ENCODE measurements at regions not wholly inside any gene's neighbourhood (a gene's known extent, or its start where the extent isn't known, plus 50 kb on each side); places are given as distances from the start of the nearest gene placed in this dataset.
"Not testable (repeated sequence)": the region's sequence is repeated elsewhere in the genome, so short reads cannot be mapped to it uniquely, and the experiment has no call there.

DNA sequence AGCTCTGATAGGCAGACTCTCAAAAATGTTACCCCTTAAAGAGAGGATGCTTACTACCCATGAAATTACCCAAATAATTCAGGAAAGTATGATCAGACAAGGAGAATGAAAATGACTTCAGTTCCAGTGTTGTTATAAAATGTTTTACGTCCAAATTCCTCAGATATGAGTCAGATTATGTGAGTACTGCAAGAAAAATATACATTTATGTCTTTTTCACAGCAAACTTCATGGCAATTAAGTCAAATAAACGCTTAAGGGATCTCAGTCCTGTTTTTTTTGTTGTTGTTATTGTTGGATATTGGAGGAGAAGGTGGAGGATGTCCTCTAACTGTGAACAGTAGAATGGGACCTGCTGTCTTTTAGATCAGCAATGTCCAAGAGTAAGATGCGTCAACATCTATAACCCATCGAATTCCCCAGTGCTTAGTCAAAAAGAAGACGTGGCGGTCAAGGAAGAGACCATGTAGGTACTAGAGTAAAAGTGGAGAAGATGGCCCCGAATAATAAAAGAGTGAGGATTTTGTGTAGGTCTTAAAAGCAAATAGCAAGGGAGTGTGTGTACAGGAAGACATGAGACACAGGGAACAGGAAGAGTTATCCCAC, 215.4 kb upstream of the IRS2 start:
- DNase-seq (ENCODE audit: extremely low read depth, low read depth) = no peak

DNA sequence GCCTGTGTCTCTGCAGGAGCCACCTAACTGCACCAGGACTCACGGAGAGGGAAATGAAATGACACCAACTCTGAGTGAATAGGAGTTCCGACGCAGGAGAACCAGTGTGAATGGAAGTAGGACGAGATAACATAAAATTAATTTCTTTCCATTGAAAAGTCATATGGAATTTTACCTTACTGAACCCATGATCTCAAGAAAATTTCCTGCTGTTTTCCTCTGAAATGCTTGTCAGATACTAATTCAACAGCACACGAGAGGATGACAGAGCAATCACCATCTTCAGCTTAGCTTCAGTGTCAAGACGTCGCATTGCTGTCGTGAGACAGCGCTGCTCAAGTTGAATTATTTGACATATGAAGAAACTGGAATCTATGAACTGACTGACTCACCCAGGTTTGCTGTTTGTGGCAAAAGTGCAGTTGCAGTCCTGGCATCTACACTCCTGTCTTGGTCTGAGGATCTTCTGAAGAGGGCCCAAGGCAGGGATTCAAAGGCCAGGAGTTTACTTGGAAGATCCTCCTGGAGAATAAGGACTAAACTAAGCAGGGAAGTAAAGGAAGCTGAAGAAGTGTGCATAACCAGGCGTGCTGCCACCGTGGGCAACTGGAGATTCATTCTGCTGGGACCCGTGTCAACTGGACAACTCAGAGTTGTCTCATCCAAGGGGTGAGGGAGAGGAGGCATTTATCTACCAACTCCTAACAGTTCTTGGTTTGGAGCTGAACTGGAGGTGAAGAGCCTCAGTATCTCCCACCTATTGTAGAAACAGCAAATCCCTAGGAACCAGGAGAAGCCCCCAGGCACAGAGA, 214.4 kb upstream of the IRS2 start:
- DNase-seq (ENCODE audit: extremely low read depth, low read depth) = no peak
- TF ChIP-seq, protein P1, sequence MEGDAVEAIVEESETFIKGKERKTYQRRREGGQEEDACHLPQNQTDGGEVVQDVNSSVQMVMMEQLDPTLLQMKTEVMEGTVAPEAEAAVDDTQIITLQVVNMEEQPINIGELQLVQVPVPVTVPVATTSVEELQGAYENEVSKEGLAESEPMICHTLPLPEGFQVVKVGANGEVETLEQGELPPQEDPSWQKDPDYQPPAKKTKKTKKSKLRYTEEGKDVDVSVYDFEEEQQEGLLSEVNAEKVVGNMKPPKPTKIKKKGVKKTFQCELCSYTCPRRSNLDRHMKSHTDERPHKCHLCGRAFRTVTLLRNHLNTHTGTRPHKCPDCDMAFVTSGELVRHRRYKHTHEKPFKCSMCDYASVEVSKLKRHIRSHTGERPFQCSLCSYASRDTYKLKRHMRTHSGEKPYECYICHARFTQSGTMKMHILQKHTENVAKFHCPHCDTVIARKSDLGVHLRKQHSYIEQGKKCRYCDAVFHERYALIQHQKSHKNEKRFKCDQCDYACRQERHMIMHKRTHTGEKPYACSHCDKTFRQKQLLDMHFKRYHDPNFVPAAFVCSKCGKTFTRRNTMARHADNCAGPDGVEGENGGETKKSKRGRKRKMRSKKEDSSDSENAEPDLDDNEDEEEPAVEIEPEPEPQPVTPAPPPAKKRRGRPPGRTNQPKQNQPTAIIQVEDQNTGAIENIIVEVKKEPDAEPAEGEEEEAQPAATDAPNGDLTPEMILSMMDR (IDR thresholded peaks at IDR 0.05; ENCODE audit: low read depth, low read length, missing control alignments) = no peak
- no peak overlapping the region for H3K4me3 ChIP-seq (replicated peaks; ENCODE audit: low read depth, low read length)

More for the DNA sequence above, 215.4 kb upstream of the IRS2 start:
- TF ChIP-seq, protein P1 (IDR thresholded peaks at IDR 0.05; ENCODE audit: low read depth, low read length, missing control alignments) = no peak
- H3K4me3 ChIP-seq (replicated peaks; ENCODE audit: low read depth, low read length) = no peak overlapping the region

DNA sequence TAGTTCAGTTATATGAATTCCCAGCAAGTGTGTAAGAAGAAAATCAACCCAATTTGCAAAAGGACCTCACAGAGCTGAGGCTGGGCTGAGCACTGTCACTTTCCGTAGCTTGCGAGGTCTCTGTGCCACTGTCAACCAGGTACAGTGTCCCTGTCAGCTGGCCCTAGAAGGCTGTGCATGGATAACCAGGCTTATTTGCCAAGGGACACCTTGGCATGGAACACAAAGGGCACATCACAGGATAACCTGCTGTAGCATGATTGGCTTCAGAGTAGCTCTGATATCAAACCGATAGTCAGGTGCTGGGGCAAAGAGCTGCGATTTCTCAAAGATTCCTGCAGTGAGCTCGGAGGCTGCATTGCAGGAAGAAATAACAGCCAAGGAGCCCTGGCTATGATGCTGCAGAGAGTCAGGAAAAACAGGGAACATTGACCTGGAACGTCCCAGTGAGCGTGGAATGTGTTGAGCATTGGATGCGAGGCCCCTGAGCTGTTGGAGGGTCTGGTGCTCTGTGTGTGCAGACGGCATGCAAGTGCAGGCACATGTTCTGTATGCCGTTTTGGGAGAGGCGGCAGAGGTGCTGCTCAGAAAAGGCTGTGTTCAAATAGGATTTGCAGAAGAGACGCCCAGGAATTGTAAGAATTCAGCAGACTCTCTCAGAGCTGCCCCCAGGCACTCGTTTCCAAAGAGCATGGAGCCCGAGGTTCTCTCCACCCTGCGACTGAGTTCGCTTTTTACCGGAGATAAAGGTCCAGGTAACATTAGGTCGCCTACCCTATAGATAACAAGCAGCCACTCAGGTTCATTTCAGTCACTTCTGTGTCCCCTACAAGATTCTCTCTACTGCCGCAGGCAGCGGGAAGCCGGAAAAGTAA, 213.5 kb upstream of the IRS2 start:
- TF ChIP-seq, protein P1 (IDR thresholded peaks at IDR 0.05; ENCODE audit: low read depth, low read length, missing control alignments) = no peak
- DNase-seq (ENCODE audit: extremely low read depth, low read depth) = no peak
- no peak overlapping the region for H3K4me3 ChIP-seq (replicated peaks; ENCODE audit: low read depth, low read length)

DNA sequence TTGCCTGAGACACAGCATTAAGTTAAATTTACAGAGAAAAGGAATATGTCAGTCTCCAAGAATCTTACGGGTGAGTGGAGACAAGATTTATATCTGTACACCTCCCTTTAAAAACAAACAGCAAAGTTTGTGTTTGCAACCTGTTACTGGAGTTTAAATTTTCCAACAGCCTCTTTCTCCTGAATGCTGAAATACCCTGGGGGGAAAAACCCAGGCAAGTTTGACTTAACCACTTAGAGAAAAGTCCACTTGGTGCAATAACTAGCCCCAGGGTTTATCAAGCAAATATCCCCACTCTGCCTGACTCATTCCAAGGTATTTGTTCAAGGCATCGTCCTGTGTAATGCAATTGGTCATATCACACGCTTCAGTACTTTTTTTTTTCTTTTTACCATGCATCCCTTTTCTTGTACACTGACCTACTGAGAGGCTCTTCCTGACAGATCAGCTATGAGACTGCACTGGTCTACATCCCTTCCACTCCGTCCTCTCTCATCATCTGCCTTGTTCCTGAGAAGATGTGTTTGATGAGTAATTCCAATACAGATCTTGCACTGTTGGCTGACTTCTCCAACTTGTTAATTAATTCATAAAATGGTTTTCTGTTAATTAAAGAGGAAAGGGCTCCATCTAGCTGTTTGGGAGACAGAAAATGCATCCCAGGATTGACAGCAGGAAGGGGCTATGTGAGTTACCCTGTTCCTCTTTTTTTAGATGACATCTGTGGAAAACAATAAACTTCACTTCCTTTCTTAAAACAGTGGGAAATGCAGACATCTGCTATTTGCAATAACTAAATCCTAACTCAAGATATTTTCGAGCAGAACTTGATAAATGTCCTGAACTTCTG, 212.5 kb upstream of the IRS2 start:
- DNase-seq (ENCODE audit: extremely low read depth, low read depth) = no peak
- TF ChIP-seq, protein P1 (IDR thresholded peaks at IDR 0.05; ENCODE audit: low read depth, low read length, missing control alignments) = no peak
- H3K4me3 ChIP-seq (replicated peaks; ENCODE audit: low read depth, low read length) = no peak overlapping the region

DNA sequence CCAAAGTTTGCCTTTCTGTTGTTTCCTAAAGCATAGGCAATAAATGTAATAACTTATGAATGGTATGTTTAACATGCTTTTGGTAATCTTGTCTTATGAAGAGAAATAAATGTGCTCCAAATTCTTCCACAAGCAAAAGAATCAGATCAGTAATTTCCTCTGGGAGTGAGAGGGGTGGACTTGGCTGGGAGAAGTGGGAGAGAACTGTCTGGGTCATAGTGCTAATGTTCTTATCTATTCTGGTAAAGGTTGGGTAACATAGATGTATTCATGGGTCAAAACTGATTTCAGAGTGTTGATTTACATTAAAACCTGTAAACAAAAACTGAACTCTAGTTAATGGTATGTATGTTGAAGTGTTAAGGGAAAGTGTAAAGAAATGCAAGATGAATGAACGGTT, 211.7 kb upstream of the IRS2 start:
- TF ChIP-seq, protein P1 (IDR thresholded peaks at IDR 0.05; ENCODE audit: low read depth, low read length, missing control alignments) = no peak
- no peak overlapping the region for H3K4me3 ChIP-seq (replicated peaks; ENCODE audit: low read depth, low read length)

DNA sequence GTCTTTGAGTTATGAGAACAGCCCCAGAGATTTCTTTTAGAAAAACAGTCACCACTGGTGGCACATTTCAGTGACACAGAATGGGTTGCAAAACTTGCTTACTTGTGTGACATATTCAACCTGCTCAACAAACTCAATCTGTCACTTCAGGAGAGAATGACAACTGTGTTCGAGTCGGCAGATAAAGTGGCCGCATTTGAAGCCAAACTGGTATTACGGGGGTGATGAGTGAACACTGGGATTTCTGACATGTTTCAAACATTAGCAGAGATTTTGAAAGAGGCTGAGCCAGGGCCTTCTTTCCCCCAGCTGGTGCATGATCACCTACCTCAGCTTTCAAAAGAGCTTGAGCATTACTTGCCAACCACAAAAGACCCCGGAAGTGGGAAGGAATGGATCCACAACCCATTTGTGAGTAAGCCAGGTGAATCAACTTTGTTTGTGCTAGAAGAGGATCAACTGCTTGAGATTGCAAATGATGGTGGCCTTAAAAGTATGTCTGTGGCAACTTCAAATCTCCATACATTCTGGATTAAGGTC, 210.7 kb upstream of the IRS2 start:
- not testable (repeated sequence) for H3K4me3 ChIP-seq (replicated peaks; ENCODE audit: low read depth, low read length); DNase-seq (ENCODE audit: extremely low read depth, low read depth)

More for the DNA sequence above, 211.7 kb upstream of the IRS2 start:
- DNase-seq (ENCODE audit: extremely low read depth, low read depth) = no peak
